ENCODE measurements at regions not wholly inside any gene's neighbourhood (a gene's known extent, or its start where the extent isn't known, plus 50 kb on each side); places are given as distances from the start of the nearest gene placed in this dataset.

GRCh38 chr18:76657911-76658470 lies 162.9 kb upstream of the ZNF516 start:
- TF ChIP-seq ZNF274 (IDR thresholded peaks at IDR 0.05; ENCODE audit: low read depth, low read length) = no peak
- no peak for TF ChIP-seq YY1 (IDR thresholded peaks at IDR 0.05; ENCODE audit: insufficient read depth, insufficient read length)
